ENCODE measurements at regions not wholly inside any gene's neighbourhood (a gene's known extent, or its start where the extent isn't known, plus 50 kb on each side); places are given as distances from the start of the nearest gene placed in this dataset.

GRCh38 chr6:14360565-14360964 is 243.0 kb downstream of the CD83 start:
- no peak overlapping the region for H3K9ac ChIP-seq (ENCODE audit: low read length)
- H3K4me2 ChIP-seq (ENCODE audit: low read length): no peak overlapping the region
- no peaks in the 10 kb centered on the region for H3K36me3 ChIP-seq (ENCODE audit: insufficient read depth, low read length)
- no peak for TF ChIP-seq EZH2 (IDR thresholded peaks at IDR 0.05; ENCODE audit: borderline replicate concordance, insufficient read depth, low read length, poor library complexity, severe bottlenecking)
- TF ChIP-seq SMC3 (conservative IDR thresholded peaks at IDR 0.05; ENCODE audit: poor library complexity): no peak
- no peak for TF ChIP-seq MXI1 (conservative IDR thresholded peaks at IDR 0.05; ENCODE audit: poor library complexity, severe bottlenecking)
- no peak for TF ChIP-seq CTCF (IDR thresholded peaks at IDR 0.05; ENCODE audit: poor library complexity, severe bottlenecking)
- no peak for TF ChIP-seq POLR2AphosphoS5 (IDR thresholded peaks at IDR 0.05)
- no peak for TF ChIP-seq REST (IDR thresholded peaks at IDR 0.05; ENCODE audit: borderline replicate concordance)
- TF ChIP-seq EP300 (conservative IDR thresholded peaks at IDR 0.05; ENCODE audit: poor library complexity, severe bottlenecking): no peak
- TF ChIP-seq RAD21 (conservative IDR thresholded peaks at IDR 0.05): no peak
- no peak for TF ChIP-seq TAF1 (IDR thresholded peaks at IDR 0.05; ENCODE audit: low read depth)
- H3K9me2 ChIP-seq (ENCODE audit: insufficient read depth, low read length): no peaks in the 10 kb centered on the region
- H3K79me2 ChIP-seq (replicated peaks; ENCODE audit: insufficient read depth, low read length): no peaks in the 10 kb centered on the region
- H3K9me3 ChIP-seq (ENCODE audit: low read length): no peaks in the 10 kb centered on the region
- H3F3A ChIP-seq (ENCODE audit: insufficient read depth, low read length, poor library complexity, severe bottlenecking): no peaks in the 10 kb centered on the region
- no peaks in the 10 kb centered on the region for H4K20me1 ChIP-seq (ENCODE audit: insufficient read depth)
- H2AFZ ChIP-seq (ENCODE audit: low read depth, low read length): no peak overlapping the region
- H3K27ac ChIP-seq (ENCODE audit: low read length): no peak overlapping the region
- no peak overlapping the region for H3K4me3 ChIP-seq (ENCODE audit: low read length)
- H3K27me3 ChIP-seq (ENCODE audit: insufficient read depth, low read depth, low read length): no peaks in the 10 kb centered on the region

- H3K9me2 ChIP-seq (ENCODE audit: insufficient read depth, low read length): no peaks in the 10 kb centered on the region
- H3K4me2 ChIP-seq (ENCODE audit: low read length): no peak overlapping the region
- H3K9me3 ChIP-seq (ENCODE audit: low read length): no peaks in the 10 kb centered on the region
- no peak overlapping the region for H3K27ac ChIP-seq (ENCODE audit: low read length)
- no peak overlapping the region for H3K4me3 ChIP-seq (ENCODE audit: low read length)
- H3F3A ChIP-seq (ENCODE audit: insufficient read depth, low read length, poor library complexity, severe bottlenecking): no peaks in the 10 kb centered on the region
- H4K20me1 ChIP-seq (ENCODE audit: insufficient read depth): no peaks in the 10 kb centered on the region
- H3K27me3 ChIP-seq (ENCODE audit: insufficient read depth, low read depth, low read length): no peaks in the 10 kb centered on the region
- TF ChIP-seq SMC3 (conservative IDR thresholded peaks at IDR 0.05; ENCODE audit: poor library complexity) (no peak), RAD21 (conservative IDR thresholded peaks at IDR 0.05) (no peak), TAF1 (IDR thresholded peaks at IDR 0.05; ENCODE audit: low read depth) (no peak), EZH2 (IDR thresholded peaks at IDR 0.05; ENCODE audit: borderline replicate concordance, insufficient read depth, low read length, poor library complexity, severe bottlenecking) (no peak), MXI1 (conservative IDR thresholded peaks at IDR 0.05; ENCODE audit: poor library complexity, severe bottlenecking) (no peak), POLR2AphosphoS5 (IDR thresholded peaks at IDR 0.05) (no peak), REST (IDR thresholded peaks at IDR 0.05; ENCODE audit: borderline replicate concordance) (no peak), CTCF (IDR thresholded peaks at IDR 0.05; ENCODE audit: poor library complexity, severe bottlenecking) (no peak), EP300 (conservative IDR thresholded peaks at IDR 0.05; ENCODE audit: poor library complexity, severe bottlenecking) (no peak)
- H3K79me2 ChIP-seq (replicated peaks; ENCODE audit: insufficient read depth, low read length): no peaks in the 10 kb centered on the region
- H2AFZ ChIP-seq (ENCODE audit: low read depth, low read length): no peak overlapping the region
- H3K9ac ChIP-seq (ENCODE audit: low read length): no peak overlapping the region
- no peaks in the 10 kb centered on the region for H3K36me3 ChIP-seq (ENCODE audit: insufficient read depth, low read length)
These were observed 243.7 kb downstream of the CD83 start for GRCh38 chr6:14361297-14361696.
